Activated gamma-delta T cell (primary cell): ENCODE measurements at regions not wholly inside any gene's neighbourhood (a gene's known extent, or its start where the extent isn't known, plus 50 kb on each side); places are given as distances from the start of the nearest gene placed in this dataset.

Experiments used
- DNase-seq: peaks from one replicate; lab custom pipeline; 2025; lab: John Stamatoyannopoulos, UW

DNA sequence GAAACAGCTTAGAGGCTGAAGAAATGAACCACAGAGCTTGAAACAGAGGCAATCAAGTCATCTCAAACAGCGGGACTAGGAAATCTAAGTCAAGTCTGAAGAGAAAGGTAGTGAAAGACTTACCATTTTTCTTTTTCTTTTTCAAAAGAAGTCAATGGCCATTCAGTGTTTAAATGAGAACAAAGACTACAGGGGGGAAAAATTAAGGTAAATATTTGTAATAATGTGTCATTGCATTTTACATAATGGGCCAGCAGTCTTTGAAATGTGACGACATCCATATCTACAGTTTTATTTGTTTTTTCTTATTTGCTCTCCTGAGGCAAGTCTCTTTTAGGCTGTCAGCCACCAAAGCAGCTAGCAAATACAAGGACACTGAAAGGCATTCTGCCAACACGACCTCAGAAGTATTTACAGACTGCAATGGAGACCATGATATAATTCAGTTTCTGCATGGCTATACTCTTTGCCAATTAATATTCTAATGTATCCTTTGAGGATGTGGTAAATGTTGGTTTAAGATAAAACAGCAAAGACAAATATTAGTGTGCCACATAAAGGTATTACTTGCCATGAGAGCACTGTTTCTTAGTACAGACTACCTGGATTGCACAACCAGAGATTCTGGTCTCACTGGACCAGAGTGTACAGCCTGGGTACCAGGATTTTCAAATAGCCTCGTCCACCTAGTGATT lies 307.0 kb upstream of the THBS1 start:
- no peak for DNase-seq

DNA sequence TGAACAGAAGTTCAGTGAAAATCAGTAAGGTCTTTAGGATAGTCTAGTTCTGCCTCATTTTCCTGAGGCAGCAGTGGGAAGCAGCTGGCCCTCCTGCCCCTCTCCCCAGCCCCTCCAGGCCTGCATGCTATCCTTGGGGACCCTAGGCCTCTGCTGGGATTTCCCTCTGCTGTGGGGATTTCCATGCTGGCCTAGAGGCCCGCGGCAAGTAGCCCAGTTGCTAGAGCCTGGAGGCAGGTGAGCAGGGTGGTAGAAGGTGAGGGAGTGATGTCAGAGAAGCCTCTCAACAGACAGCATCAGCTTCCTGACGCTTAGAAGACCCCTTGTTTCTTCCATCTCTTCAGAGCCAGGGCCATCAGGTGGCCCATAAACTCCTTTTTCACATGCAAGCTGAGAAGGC lies 305.8 kb upstream of the THBS1 start:
- DNase-seq, result no peak

DNA sequence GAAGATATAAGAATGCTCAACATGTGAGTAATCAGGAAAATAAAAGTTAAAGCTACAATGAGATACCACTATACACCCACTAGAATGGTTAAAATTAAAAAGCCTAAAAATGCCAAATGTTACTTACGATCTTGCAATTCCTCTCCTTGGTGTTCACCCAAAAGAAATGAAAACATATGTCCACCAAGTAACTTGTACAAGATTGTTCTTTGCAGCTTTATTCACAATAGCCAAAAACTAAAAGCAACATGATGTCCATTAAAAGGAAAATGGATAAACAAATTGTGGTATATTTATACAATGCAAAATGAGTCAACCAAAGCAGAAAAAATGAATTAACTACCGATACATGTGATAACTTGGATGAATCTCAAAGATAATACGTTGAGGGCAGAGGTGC lies 301.6 kb upstream of the THBS1 start:
- no peak for DNase-seq

DNA sequence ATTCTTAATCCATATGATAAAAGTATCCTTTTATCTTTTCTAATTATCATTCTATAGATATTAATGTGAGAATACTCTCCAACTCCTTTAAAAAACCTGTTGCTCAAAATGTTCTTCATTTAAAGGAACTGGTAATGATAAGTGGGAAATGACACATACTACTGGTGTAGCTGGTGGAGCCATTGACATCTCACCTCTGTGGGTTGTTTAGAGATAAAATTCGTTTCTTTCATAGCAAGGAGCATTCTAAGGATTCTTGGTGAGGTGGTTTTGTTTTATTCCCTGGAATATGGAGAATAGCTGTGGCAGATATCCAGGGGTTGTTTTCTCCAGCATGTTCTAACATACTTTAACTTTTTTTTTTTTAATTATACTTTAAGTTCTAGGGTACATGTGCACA lies 299.8 kb upstream of the THBS1 start:
- no peak for DNase-seq

DNA sequence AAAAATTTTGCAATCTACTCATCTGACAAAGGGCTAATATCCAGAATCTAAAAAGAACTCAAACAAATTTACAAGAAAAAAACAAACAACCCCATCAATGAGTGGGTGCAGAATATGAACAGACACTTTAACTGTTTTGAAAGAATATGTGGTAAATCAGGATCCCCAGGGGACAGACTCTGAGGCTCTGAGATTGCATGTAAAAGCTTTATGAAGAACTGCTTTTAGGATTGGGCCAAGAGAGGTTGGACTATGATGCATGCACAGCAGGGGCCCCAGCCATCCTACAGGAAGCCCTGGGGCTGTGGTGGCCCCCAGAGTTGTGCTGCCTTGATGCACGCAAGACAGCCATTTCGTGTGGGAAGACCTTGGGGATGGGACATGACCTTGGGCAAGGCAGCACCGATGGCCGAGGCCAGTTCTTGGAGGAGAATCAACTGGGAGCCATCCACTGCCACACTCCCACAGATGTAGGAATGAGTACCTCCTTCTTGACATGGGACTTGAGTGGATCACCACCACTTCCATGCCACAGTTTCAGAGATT lies 298.1 kb upstream of the THBS1 start:
- DNase-seq, result no peak

DNA sequence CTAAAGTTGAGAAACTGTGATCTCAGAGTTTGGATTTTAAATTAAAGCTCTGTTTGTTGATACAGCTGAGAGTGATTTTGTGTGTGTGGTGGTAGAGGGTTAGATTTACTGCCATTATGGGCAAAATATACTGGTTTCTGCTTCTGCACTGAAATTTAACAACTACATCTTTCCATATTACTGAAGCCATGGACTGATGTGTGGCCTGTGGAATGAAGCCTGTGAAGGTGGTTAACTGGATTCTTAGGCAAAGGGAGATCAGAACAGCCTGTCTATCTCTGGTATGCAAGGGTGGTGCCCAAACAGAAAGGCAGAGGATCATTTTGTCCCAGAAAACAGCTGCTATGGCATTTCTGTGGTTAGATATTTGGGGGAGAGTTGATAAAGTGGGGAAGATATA lies 297.3 kb upstream of the THBS1 start:
- DNase-seq, result no peak

DNA sequence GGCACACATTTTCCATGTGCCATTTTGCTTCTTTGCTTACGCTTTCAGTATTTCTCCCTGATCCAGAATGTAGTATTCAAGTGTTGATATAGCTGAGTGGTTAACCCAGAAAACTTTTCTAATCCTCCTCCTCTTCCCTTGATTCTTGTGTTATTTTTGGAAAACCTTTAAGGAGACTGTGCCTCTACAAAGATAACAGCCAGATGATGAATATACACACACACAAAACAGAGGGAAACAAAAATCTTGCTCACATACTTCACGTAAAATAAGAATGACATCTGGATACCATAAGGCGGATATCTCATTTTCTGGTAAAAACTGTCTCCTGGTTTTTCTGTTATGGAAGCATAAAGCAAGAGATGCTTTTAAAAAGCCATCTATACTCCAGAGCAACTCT lies 295.8 kb upstream of the THBS1 start:
- DNase-seq, result no peak

DNA sequence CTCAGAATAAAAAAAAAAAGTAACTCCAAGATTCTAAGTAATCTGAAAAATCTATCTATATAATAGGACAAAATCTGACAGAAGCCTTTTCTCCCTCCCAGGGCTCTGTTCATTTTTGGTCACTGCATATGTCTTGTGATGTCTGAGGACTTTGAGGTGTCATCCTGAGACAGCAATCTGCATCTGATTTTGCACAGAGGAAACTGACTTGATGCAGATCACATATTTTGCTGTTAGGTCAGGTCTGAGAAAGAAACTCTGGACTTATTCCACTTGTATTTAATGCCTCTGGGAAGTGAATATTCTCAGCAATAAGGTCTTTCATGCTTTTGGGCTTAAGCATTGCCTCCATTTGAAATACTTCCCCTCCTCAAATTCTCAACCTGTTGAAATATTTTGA lies 295.2 kb upstream of the THBS1 start:
- DNase-seq, result no peak

DNA sequence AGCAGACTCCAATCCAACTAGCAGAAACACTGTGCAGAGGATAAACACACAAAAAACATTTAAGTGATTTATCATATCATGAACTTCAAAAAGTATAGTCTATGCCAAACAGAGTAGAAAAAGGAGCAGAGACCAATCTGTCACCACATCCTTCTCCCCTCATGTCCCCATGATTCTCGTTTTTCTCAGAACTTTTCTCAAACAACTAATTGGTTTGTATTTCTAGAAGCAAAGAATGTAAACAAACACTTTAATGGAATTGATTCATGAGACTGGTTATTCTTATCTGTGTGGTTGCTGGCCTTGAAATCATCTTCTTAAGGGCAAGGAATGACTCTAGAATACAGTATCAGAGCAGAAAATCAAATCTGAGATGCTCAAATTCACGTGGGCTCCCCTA lies 294.2 kb upstream of the THBS1 start:
- no peak for DNase-seq

DNA sequence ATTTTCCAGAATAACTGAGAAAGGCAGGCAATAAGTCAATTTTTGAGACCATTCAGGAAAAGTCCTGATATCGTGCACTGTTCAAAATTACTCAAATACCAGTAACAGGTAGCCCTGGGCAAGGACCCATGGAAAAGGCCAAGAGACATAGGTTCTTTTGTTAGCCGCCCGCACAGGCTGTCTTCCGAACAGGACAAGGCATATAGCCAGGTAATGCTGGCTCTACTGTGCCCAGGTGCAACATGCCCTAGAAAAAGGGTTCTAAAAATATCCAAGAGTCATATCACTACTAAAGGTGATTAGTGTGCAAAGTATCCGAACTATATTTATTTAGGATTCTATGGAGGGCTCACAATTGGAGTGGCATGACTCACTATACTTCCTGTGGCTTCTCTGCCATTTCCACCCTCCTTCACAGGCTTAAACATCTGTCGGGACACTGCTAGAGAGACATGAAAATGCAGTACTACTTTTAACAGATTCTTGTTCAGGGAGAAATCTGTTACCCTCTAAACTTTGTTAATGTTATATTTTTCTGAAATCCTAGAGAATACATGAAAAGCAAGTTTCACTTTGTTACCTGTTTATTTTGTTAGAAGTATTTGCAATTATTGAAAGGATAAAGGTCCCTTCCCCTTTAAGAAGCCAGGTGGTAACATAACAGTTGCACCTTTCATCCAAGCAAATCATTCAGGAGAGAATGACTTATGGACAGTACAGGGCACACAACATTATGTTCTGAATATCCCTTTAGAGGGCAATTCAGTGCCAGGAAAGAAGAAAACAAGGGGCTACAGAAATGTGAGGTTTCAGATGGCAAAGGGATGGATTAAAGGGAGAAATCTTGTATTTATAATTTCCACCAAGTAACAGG lies 293.3 kb upstream of the THBS1 start:
- DNase-seq, result no peak

DNA sequence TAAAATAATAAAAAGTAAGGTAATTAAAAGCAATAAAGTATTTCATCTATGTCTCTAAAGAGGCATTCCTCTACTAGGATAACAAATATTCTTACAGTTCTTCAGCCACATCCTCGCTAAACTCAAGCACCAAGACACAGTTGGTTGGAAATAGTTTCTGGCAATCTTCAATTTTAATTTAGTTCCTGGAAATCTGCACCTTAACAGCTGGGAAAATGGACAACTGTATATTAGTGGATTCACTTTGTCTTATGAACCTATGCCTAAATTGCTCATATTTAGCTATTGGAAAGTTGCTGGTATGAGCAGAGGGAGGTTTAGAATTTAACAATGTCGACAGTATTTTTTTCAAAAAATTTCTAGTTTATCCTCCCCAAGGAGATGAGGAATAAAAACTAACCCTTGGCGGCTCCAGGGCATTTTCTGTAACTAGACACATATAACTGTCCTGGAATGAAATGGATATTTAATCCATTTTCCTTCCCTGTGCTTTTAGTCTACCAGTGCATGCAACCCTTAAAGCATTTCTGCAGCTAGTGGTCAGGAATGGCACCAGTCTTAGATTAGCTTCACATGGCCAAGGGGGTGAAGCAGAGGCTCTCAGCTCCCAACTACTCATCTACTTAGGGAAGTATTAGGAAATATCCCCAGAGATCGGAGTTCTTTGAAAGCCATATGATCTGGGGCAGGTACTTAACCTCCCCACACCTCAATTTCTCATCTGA lies 290.0 kb upstream of the THBS1 start:
- no peak for DNase-seq

DNA sequence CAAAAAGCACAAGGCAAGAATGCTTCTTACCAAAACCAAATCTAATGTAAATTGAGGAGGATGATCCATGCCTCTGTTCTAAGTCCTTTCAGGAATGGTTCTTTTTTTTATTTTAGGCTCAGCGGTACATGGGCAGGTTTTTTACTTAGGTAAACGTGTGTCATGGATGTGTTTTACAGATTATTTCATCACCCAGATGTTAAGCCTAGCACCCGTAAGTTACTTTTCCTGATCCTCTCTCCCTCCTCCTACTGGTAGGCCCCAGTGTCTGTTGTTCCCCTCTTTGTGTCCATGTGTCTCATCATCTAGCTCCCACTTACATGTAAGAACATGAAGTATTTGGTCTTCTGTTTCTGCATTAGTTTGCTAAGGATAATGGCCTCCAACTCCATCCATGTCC lies 289.2 kb upstream of the THBS1 start:
- DNase-seq, result no peak

DNA sequence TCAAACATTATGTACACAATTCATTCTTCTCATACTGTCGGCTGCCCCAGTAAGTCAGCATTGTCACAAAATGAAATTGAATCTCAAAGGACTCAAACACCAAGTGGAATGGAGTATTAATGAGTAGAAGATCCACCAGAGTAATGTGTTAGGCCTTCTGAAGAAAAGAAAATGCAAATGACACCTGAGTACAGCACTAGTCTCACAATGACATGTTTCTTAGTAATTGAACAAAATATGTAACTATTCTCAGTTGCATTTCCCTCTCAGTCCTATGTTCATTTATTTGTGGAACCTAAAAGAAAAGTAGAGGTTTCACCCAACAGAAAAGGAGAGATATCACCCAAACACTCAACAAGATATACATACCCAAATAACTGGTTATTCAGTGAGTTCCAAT lies 283.9 kb upstream of the THBS1 start:
- DNase-seq, result no peak

DNA sequence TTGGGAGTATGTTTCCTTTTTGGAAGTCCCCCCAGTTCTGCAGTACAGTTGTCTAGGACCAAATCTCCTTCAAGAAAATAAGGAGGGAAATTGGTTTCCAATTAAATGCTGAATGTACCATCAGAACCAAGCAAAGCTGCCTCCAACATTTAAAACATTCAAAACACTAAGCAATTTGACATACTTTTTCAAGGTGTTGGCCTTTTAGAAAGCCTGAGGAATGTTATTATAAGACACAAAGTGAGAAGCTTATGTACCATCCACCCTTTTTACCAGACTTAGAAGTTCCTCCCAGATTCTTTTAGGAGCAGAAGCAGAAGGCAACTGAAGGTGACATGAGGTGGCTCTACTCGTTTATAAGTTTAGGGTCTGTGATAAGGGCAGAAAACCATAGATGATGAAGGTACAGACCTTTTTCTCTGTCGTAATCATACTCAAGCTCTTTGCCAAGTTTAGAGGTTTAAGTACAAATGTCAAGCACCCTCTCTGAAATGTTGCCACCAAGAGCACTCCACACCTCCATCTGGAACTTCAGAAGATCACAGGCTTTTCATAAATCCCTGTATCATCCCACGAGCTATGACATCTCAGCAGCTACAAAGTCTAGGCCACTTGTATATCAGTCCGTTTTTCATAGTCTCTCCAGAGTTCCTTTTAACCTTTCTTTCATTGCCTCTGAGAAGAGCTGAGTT lies 282.5 kb upstream of the THBS1 start:
- no peak for DNase-seq

DNA sequence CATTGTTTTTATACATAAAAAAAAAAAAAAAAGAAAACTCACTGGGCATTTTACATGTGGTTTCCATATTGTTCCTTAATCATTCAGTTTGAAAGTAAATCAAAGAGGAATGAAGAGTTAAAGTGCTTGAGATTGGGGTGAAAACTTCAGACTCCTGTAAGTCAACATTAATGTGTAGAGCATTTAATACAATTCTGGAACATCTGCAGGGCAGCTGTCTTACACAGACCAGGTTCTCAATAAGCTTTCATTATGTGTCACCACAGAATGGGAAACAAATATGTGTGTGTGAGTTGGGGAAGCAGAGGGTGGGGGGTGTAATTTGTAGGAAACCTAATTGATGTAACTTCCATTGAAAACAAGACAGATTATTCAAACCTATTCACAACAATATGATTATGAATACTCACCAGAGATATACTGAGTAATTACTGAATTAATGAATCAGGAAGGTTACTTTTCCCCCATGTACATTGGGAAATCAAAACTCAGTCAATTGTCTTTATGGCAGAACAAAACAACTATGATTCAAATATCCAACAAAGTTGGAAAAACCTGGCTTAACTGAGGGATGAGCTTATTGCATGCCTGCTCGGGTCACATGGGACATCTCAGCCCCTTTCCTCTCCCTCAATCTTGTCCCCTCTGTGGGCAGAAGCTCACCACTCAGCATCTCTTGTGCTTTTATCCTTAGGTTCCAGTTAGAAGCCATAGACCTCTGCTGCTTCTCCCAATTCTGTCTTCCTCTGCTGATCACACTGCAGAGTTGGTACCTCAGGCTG lies 281.2 kb upstream of the THBS1 start:
- no peak for DNase-seq

DNA sequence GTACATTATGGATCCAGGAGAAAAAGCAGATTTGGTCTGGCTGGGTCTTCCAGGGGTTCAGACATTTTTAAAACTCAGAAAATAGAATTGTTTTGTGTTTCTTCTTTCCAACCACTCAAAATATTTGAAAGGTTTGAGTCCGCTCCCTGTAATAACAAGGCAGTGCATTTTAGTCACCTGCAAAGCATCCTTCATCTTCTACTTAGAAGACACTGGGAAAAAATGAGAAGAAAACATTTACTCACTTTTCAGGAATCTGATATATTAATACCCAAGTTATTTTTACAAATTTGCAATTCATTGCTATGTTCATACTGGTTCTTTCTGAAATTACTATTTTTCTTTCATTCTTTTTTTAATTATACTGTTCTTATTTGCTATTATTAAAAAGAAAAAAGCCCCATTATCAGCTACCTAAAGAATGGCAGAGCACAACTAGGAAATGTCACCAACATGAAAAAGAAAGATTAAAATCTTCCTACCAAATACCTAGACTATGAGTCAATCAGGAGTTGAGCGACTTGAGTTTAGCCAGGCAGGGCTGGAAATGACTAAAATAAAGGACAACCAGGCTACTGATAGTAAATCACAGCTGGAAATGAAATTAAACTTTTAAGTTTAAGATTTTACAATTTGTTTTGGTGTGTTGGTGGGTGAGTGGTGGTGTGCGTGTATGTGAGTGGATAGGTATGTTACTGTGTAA lies 280.3 kb upstream of the THBS1 start:
- DNase-seq, result no peak

DNA sequence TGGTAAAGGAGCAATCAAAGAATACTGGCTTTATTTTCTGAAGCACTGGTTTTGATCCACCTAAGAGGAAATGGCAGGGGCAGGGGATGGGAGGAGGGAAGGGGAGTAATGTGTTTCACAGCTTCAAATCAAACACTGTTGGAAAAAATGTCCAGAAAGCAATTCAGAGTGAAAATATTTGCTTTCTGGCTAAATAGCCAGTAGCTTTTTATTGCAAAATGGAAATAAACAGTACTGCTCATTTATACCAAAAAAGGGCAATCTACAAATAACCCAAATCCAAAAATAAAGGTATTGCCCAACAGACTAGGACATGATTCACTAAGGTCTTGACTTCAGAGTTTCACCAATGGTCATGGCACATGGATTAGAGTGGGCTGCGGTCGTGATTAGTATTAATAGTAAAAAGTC lies 279.3 kb upstream of the THBS1 start:
- no peak for DNase-seq

DNA sequence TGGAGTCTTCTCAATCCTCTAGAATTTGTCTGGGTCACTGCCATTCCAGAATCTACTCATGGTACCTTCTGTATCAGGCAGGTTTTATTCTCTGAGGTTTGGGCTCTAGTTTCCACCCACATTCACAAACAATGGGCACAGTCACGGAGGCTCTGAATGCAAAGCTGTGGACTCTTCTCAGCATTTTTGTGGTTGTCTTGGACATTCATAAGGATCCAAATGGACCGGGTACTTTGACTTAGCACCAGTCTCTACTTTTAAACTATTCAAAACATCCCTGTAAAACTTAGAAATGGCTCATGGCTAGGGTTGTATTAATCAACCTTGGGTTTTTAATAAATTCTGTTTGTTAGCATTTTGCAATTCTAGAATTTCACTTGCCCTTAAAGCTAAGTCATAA lies 277.9 kb upstream of the THBS1 start:
- DNase-seq, result no peak

DNA sequence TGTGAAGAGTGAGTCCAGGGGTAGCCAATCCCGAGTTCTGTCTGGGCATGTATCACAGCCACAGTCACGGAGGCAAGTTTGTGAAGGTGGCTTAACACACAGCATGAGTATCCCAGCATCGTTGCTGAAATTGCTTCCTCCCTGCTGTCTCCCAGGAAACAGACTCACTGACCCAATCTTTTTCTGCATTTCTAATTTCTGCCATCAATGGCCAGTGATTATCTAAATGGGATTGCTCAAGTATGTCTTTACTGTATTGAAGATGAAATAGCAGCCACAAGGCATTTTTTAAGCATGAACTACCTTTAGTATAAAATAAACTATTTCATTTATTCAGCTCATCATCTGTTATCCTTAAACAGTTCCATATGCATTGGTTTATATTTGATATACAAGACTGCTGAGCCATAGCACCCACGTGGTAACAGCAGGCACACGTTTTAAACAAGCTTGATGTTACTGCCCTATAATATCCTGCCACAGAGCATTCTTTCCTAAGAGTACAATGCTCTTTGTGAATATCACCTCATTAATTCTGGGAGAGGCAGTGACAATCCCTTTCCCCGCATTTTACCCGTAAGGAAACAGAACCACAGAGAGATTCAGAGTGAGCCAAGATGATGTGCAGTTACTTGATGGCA lies 276.6 kb upstream of the THBS1 start:
- DNase-seq, result no peak
